Duodenal mucosa (tissue), 2 donors: ENCODE measurements at regions not wholly inside any gene's neighbourhood (a gene's known extent, or its start where the extent isn't known, plus 50 kb on each side); places are given as distances from the start of the nearest gene placed in this dataset.

Source experiments
- H3K27ac ChIP-seq: one replicate; pipeline ENCODE4 v1.7.0; 2013; ENCODE audit warnings: low read depth, low read length
- H3K27me3 ChIP-seq, 2 donors: one replicate each; pipeline ENCODE4 v1.7.0; 2013; ENCODE audit warnings: low read length in 2 of 2, control low read depth in 1 of 2; ENCODE audit not compliant: insufficient read depth in 2 of 2, control insufficient read depth in 1 of 2
- H3K36me3 ChIP-seq, 2 donors: one replicate each; pipeline ENCODE4 v1.7.0; 2013; ENCODE audit warnings: low read length in 2 of 2, control low read depth in 1 of 2; ENCODE audit not compliant: insufficient read depth in 2 of 2, control insufficient read depth in 1 of 2
- H3K4me1 ChIP-seq, 2 donors: one replicate each; pipeline ENCODE4 v1.7.0; 2013; ENCODE audit warnings: low read length in 2 of 2, control low read depth in 1 of 2; ENCODE audit not compliant: insufficient read depth in 2 of 2, control insufficient read depth in 1 of 2
- H3K4me3 ChIP-seq, 2 donors: one replicate each; pipeline ENCODE4 v1.7.0; 2013; ENCODE audit warnings: low read length in 2 of 2, low read depth in 1 of 2
- H3K9ac ChIP-seq, 2 donors: one replicate each; pipeline ENCODE4 v1.7.0; 2013; ENCODE audit warnings: low read length in 2 of 2, low read depth in 1 of 2
- H3K9me3 ChIP-seq, 2 donors: one replicate each; pipeline ENCODE4 v1.7.0; 2013; ENCODE audit warnings: low read length in 2 of 2, control low read depth in 1 of 2; ENCODE audit not compliant: control insufficient read depth in 1 of 2

- Histone ChIP-seq H3K27ac (no peak overlapping the region), H3K4me1 (no peaks in the 10 kb centered on the region), H3K9me3 (no peaks in the 10 kb centered on the region), H3K36me3 (no peaks in the 10 kb centered on the region), H3K9ac (no peak overlapping the region), H3K27me3 (no peaks in the 10 kb centered on the region), H3K4me3 (no peak overlapping the region)
Observed at GRCh38 chr5:67720162-67720772, 495.3 kb upstream of the PIK3R1 start.

GRCh38 chr5:67702008-67702407 lies 505.4 kb upstream of the CD180 start:
- no peaks in the 10 kb centered on the region for H3K36me3 ChIP-seq
- no peak overlapping the region for H3K4me3 ChIP-seq
- no peaks in the 10 kb centered on the region for H3K4me1 ChIP-seq
- no peak overlapping the region for H3K27ac ChIP-seq
- H3K9me3 ChIP-seq: peaks cover 0 to 20% of the 10 kb centered on the region in 2 donors
- H3K27me3 ChIP-seq: no peaks in the 10 kb centered on the region
- no peak overlapping the region for H3K9ac ChIP-seq

GRCh38 chr5:67699560-67699959 lies 503.0 kb upstream of the CD180 start:
- Histone ChIP-seq H3K27me3 (no peaks in the 10 kb centered on the region), H3K9ac (no peak overlapping the region), H3K4me3 (no peak overlapping the region), H3K4me1 (no peaks in the 10 kb centered on the region), H3K36me3 (no peaks in the 10 kb centered on the region), H3K27ac (no peak overlapping the region), H3K9me3 (peaks cover 0 to 20% of the 10 kb centered on the region in 2 donors)

- no peaks in the 10 kb centered on the region for H3K27me3 ChIP-seq
- H3K27ac ChIP-seq: no peak overlapping the region
- peaks cover 0 to under 1% of the 10 kb centered on the region in 2 donors for H3K9me3 ChIP-seq
- no peaks in the 10 kb centered on the region for H3K4me1 ChIP-seq
- no peak overlapping the region for H3K4me3 ChIP-seq
- H3K9ac ChIP-seq: no peak overlapping the region
- H3K36me3 ChIP-seq: no peaks in the 10 kb centered on the region
Observed at GRCh38 chr5:67696446-67696845, 499.8 kb upstream of the CD180 start.

- no peak overlapping the region for H3K27ac ChIP-seq
Observed at GRCh38 chr5:67695369-67695768, 498.8 kb upstream of the CD180 start.

GRCh38 chr5:67694810-67695191 lies 498.2 kb upstream of the CD180 start:
- H3K9ac ChIP-seq: no peak overlapping the region
- no peaks in the 10 kb centered on the region for H3K27me3 ChIP-seq
- no peaks in the 10 kb centered on the region for H3K4me1 ChIP-seq
- H3K9me3 ChIP-seq: no peaks in the 10 kb centered on the region
- no peak overlapping the region for H3K27ac ChIP-seq
- no peaks in the 10 kb centered on the region for H3K36me3 ChIP-seq
- no peak overlapping the region for H3K4me3 ChIP-seq

More at GRCh38 chr5:67695369-67695768, 498.8 kb upstream of the CD180 start:
- H3K4me1 ChIP-seq: no peaks in the 10 kb centered on the region
- no peak overlapping the region for H3K9ac ChIP-seq
- no peak overlapping the region for H3K4me3 ChIP-seq
- H3K36me3 ChIP-seq: no peaks in the 10 kb centered on the region
- no peaks in the 10 kb centered on the region for H3K9me3 ChIP-seq
- no peaks in the 10 kb centered on the region for H3K27me3 ChIP-seq

GRCh38 chr5:67693956-67694809 lies 497.6 kb upstream of the CD180 start:
- Histone ChIP-seq H3K27ac (no peak overlapping the region), H3K27me3 (no peaks in the 10 kb centered on the region), H3K9ac (no peak overlapping the region), H3K9me3 (no peaks in the 10 kb centered on the region), H3K36me3 (no peaks in the 10 kb centered on the region), H3K4me3 (no peak overlapping the region), H3K4me1 (no peaks in the 10 kb centered on the region)

- Histone ChIP-seq H3K36me3 (no peaks in the 10 kb centered on the region), H3K27ac (no peak overlapping the region), H3K27me3 (no peaks in the 10 kb centered on the region), H3K9me3 (no peaks in the 10 kb centered on the region), H3K4me3 (no peak overlapping the region), H3K4me1 (no peaks in the 10 kb centered on the region), H3K9ac (no peak overlapping the region)
Observed at GRCh38 chr5:67686746-67687145, 490.1 kb upstream of the CD180 start.

- Histone ChIP-seq H3K36me3 (no peaks in the 10 kb centered on the region), H3K9me3 (no peaks in the 10 kb centered on the region), H3K27ac (no peak overlapping the region), H3K9ac (no peak overlapping the region), H3K4me1 (no peaks in the 10 kb centered on the region), H3K27me3 (no peaks in the 10 kb centered on the region), H3K4me3 (no peak overlapping the region)
Observed at GRCh38 chr5:67681703-67682102, 485.1 kb upstream of the CD180 start.

GRCh38 chr5:67680099-67680498 lies 483.5 kb upstream of the CD180 start:
- H3K27ac ChIP-seq: no peak overlapping the region
- H3K9me3 ChIP-seq: no peaks in the 10 kb centered on the region

More at GRCh38 chr5:67680099-67680498, 483.5 kb upstream of the CD180 start:
- no peaks in the 10 kb centered on the region for H3K27me3 ChIP-seq
- H3K4me1 ChIP-seq: no peaks in the 10 kb centered on the region
- no peak overlapping the region for H3K9ac ChIP-seq
- H3K4me3 ChIP-seq: no peak overlapping the region
- no peaks in the 10 kb centered on the region for H3K36me3 ChIP-seq
